ENCODE measurements at regions not wholly inside any gene's neighbourhood (a gene's known extent, or its start where the extent isn't known, plus 50 kb on each side); places are given as distances from the start of the nearest gene placed in this dataset.

DNA sequence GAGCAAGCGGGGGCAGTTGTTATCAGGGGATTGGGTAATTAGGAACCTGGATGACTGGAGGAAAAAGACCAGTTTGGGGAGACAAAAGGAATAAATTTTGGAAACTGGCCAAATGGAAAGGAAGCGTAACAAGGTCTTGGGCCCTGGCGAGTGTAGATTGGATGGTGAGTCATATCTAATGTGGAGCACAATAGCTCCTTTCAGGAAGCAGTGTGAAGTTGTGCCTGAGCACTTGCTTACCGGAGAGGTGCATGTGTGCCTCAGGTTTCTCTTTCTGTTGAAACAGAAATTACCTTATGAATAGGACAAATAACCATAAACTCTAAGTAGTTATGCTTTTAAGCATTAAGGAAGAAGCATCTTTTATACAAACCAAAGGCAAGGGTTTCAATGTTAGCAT is 176.4 kb downstream of the KIF4B start:
- DNase-seq (ENCODE audit: low read depth), result no peak
- H3K4me3 ChIP-seq (ENCODE audit: low read length), result no peak overlapping the region
- TF ChIP-seq, protein P1, sequence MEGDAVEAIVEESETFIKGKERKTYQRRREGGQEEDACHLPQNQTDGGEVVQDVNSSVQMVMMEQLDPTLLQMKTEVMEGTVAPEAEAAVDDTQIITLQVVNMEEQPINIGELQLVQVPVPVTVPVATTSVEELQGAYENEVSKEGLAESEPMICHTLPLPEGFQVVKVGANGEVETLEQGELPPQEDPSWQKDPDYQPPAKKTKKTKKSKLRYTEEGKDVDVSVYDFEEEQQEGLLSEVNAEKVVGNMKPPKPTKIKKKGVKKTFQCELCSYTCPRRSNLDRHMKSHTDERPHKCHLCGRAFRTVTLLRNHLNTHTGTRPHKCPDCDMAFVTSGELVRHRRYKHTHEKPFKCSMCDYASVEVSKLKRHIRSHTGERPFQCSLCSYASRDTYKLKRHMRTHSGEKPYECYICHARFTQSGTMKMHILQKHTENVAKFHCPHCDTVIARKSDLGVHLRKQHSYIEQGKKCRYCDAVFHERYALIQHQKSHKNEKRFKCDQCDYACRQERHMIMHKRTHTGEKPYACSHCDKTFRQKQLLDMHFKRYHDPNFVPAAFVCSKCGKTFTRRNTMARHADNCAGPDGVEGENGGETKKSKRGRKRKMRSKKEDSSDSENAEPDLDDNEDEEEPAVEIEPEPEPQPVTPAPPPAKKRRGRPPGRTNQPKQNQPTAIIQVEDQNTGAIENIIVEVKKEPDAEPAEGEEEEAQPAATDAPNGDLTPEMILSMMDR (conservative IDR thresholded peaks at IDR 0.05; ENCODE audit: low read depth, low read length), result no peak

DNA sequence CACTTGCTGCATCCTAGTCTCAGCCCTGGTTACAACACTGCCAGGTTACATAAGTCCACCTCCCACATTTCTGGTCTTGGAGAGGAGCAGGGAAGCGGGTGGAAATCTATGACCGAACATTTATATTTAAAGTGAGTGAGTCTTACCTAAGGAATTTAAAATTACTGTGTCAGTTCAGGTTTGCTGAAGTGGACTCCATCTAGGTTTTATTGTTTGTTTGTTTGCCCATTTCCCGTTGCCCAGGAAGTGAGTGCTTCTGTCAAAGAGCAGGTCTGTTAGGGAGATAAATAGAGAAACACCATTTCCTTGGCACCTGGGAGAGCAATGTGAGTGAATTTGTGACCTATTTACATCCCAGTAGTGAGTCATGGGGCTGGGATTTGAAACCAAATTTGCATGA is 179.5 kb downstream of the KIF4B start:
- DNase-seq (ENCODE audit: low read depth), result no peak
- H3K4me3 ChIP-seq (ENCODE audit: low read length), result no peak overlapping the region
- TF ChIP-seq, protein P1 (conservative IDR thresholded peaks at IDR 0.05; ENCODE audit: low read depth, low read length), result no peak

DNA sequence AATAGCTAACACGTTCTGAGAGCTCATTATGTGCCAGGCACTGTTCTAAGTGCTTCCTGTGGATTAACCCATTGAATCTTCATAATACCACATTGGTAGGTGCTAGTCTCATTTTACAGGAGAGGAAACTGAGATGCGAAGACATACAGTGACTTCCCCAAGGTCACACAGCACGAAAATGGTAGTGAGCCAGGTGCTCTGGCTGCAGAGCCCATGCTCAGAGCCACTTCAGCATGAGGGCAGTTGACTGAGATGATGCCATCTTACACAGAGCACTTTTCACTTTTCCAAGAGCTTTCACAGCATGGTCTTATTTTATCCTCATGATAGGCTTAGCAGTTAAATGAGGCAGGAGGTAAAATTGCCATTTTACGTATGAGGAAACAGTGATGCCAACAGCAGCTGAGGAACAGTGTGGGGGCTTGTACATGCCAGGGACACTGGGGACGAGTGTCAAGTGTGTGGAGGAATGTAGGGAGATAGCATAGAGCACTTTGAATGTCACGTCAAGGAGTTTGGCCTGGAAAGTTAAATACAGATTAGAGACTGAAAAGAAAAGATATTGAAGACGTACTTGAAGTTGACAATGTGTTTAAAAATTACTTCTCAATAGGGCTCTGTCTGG is 180.0 kb downstream of the KIF4B start:
- no peak for DNase-seq (ENCODE audit: low read depth)
- TF ChIP-seq, protein P1 (conservative IDR thresholded peaks at IDR 0.05; ENCODE audit: low read depth, low read length), result no peak
- H3K4me3 ChIP-seq (ENCODE audit: low read length), result no peak overlapping the region

DNA sequence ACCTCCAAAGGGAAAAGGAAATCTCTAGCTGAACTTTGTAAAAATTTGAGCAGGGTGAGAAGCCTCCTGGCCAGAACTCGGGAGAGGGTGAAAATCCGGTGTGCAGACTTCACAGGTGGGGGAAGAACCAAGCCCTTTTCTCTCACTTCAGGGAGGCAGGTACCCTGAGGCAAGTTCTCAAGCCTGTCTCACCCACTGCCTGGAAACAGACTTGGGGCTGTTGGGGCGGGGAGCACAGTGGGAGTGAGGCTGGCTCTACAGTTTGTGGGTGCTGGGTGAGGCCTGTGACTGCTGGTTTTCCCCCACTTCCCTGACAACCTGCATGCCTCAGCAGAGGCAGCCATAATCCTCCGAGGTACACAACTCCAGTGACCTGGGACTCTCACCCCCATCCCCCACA is 187.1 kb downstream of the KIF4B start:
- TF ChIP-seq, protein P1 (conservative IDR thresholded peaks at IDR 0.05; ENCODE audit: low read depth, low read length), result no peak
- DNase-seq (ENCODE audit: low read depth), result no peak
- no peak overlapping the region for H3K4me3 ChIP-seq (ENCODE audit: low read length)

DNA sequence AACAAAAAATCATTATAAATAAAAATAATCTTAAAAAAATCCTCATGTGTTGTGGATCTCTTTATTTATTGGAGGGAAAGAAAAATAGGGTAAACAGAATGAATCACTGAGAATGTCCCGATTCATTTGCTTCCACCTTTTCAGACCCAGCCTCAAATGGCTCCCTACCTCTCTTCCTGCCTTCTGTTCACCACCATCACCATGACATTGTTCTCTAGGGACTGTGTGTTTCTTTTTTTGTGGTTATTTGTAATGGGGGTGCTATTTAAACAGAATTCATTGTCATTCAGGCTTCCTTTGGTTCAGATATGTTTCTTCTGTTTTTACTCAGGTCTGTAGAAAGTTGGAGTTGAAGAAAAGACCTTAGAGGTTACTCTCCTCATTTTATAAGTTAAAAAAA is 198.2 kb downstream of the KIF4B start:
- H3K4me3 ChIP-seq (ENCODE audit: low read length), result no peak overlapping the region
- TF ChIP-seq, protein P1 (conservative IDR thresholded peaks at IDR 0.05; ENCODE audit: low read depth, low read length), result no peak

DNA sequence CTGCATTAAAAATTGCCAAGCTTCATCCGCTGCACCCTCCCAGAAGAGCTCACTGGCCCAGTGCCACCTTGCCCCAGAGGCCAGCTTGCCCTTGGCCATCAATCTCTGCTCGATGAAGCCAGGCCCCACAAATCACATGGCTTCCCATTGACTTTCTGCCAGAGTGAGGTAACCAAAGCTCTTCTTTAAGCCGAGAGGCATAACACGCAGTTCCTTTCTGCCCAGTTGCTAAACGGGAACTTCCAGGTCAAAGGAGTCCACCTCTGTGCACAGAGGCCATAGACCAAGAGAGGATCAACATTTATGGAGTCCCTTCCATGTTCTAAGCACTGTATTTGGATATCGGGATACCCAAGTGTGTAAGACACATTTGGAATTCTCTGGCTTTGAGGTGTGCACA is 208.8 kb downstream of the KIF4B start:
- TF ChIP-seq, protein P1 (conservative IDR thresholded peaks at IDR 0.05; ENCODE audit: low read depth, low read length), result no peak
- no peak for DNase-seq (ENCODE audit: low read depth)
- H3K4me3 ChIP-seq (ENCODE audit: low read length), result no peak overlapping the region

More for the DNA sequence above, 198.2 kb downstream of the KIF4B start:
- DNase-seq (ENCODE audit: low read depth), result no peak

DNA sequence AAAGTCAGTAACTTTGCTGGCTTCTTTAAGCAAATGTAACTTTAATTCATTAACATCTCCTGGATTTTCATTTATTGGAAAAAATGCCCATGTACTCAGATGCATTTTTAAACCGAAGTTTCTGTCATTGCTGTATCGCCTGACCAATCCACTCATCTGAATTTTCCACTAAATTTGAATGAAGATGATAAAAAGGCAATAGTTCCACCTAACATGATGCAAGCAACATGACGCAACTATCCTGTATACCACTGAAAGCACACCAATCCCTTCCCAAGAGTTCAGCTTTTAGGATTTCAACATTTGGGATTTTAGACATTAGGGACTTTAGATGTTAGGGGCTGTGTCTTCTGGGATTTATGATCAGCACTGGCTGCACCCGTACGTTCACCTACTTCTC is 215.6 kb downstream of the KIF4B start:
- TF ChIP-seq, protein P1 (conservative IDR thresholded peaks at IDR 0.05; ENCODE audit: low read depth, low read length), result no peak
- H3K4me3 ChIP-seq (ENCODE audit: low read length), result no peak overlapping the region
- DNase-seq (ENCODE audit: low read depth), result no peak

Measured in retinal pigment epithelial cell (primary cell).